Stomach (tissue), 8 donors: ENCODE measurements at regions not wholly inside any gene's neighbourhood (a gene's known extent, or its start where the extent isn't known, plus 50 kb on each side); places are given as distances from the start of the nearest gene placed in this dataset.

ENCODE experiments used
- DNase-seq, 2 donors: peaks; one replicate each; pipeline versions ENCODE4 v3.0.0 to v3.0.0-alpha.2; 2013 to 2019
- H3K27ac ChIP-seq, 5 donors: fragments of 200-600 bp in 4 of 5; sonication (generic) in 4 of 5; one replicate each; pipeline ENCODE4 v1.5.1; 2013 to 2019; ENCODE audit warnings: mild to moderate bottlenecking in 1 of 5, moderate library complexity in 1 of 5
- H3K27me3 ChIP-seq, 3 donors: fragments of 200-600 bp; sonication (generic); one replicate each; pipeline ENCODE4 v1.5.1; 2017 to 2019; ENCODE audit warnings: mixed run types in 1 of 3
- H3K36me3 ChIP-seq, 4 donors: fragments of 200-600 bp; sonication (generic); 1 replicate in 3 of 4; 2 replicates in 1 of 4; pipeline ENCODE4 v1.5.1; 2016 to 2019
- H3K4me1 ChIP-seq, 4 donors: fragments of 200-600 bp; sonication (generic); one replicate each; pipeline ENCODE4 v1.5.1; 2016 to 2019
- H3K4me3 ChIP-seq, 4 donors: fragments of 200-600 bp; sonication (generic) in 3 of 4; one replicate each; pipeline ENCODE4 v1.5.1; 2016 to 2019; ENCODE audit warnings: mild to moderate bottlenecking in 1 of 4
- H3K9me3 ChIP-seq, 4 donors: fragments of 200-600 bp; sonication (generic); one replicate each; pipeline ENCODE4 v1.5.1; 2016 to 2019
- CTCF ChIP-seq, 7 experiments: fragments of 450-650 bp in 4 of 7; fragments of 200-600 bp in 3 of 7; sonication (generic) in 3 of 7; IDR thresholded peaks; one replicate each; pipeline ENCODE4 v1.5.1; 2016 to 2019; ENCODE audit warnings: antibody characterized with exemption in 7 of 7, control low read depth in 2 of 7, mild to moderate bottlenecking in 1 of 7
- EP300 ChIP-seq: sonication (generic); formaldehyde crosslinking; IDR thresholded peaks from one replicate; pipeline ENCODE4 v1.6.1; 2017; ENCODE audit warnings: antibody characterized with exemption
- POLR2A ChIP-seq, 4 donors: fragments of 450-650 bp; IDR thresholded peaks; one replicate each; pipeline ENCODE4 v1.6.1; 2016; ENCODE audit warnings: antibody characterized with exemption in 4 of 4, control low read depth in 2 of 4, mild to moderate bottlenecking in 1 of 4, moderate library complexity in 1 of 4
- POLR2AphosphoS5 ChIP-seq, 3 donors: sonication (generic); formaldehyde crosslinking; IDR thresholded peaks; one replicate each; pipeline ENCODE4 v1.6.1; 2016; ENCODE audit warnings: antibody characterized with exemption in 3 of 3
- WGBS, 5 donors: extraction: QIAGEN DNeasy Blood & Tissue Kit in 3 of 5; methylation state at CpG; one replicate each; pipeline versions ENCODE4 v1.1.5 to v1.1.7; 2013 to 2018; 5-methylcytosine and 5-hydroxymethylcytosine counted together
- intact Hi-C: fragments of 100-400 bp; cut with DNase I; formaldehyde crosslinking; loops from one replicate; pipeline ENCODE4 v1.15.1; 2023; ENCODE audit warnings: low total_unique reads
- donor health status: healthy with polysubstance abuse.
- donor health status: Bipolar disorder and iron deficiency.
- donor health status: healthy.

GRCh38 chr18:46289463-46289862, 185.3 kb downstream of the HAUS1 start:
- Histone ChIP-seq H3K9me3 (no peaks in the 10 kb centered on the region), H3K27ac (no peak overlapping the region), H3K27me3 (no peaks in the 10 kb centered on the region), H3K36me3 (no peaks in the 10 kb centered on the region), H3K4me1 (no peaks in the 10 kb centered on the region), H3K4me3 (no peak overlapping the region)
- intact Hi-C loops: loop anchor here (10.0 kb wide), 1 partner anchor 375 kb away; no protein-coding TSS in a partner anchor
- DNase-seq: no peak
- WGBS, 5 donors: 86 to 97% (median 88%) methylated on average over 3 of the region's 3 CpGs
- TF ChIP-seq POLR2A (IDR thresholded peaks at IDR 0.05) (no peak), EP300 (no peak), CTCF (IDR thresholded peaks at IDR 0.05) (no peak), POLR2AphosphoS5 (IDR thresholded peaks at IDR 0.05) (no peak)

- Histone ChIP-seq H3K27ac (no peak overlapping the region), H3K4me3 (no peak overlapping the region), H3K27me3 (no peaks in the 10 kb centered on the region), H3K9me3 (no peaks in the 10 kb centered on the region), H3K4me1 (no peaks in the 10 kb centered on the region), H3K36me3 (no peaks in the 10 kb centered on the region)
- no peak for DNase-seq
- WGBS, 5 donors: 71 to 84% (median 84%) methylated on average over 4 of the region's 4 CpGs
- intact Hi-C loops: loop anchor here (10.0 kb wide), 1 partner anchor 375 kb away; no protein-coding TSS in a partner anchor
- TF ChIP-seq POLR2A (IDR thresholded peaks at IDR 0.05) (no peak), CTCF (IDR thresholded peaks at IDR 0.05) (no peak), EP300 (no peak), POLR2AphosphoS5 (IDR thresholded peaks at IDR 0.05) (no peak)
Measured at GRCh38 chr18:46289931-46290330, 185.7 kb downstream of the HAUS1 start.

- H3K36me3 ChIP-seq: no peaks in the 10 kb centered on the region
- H3K4me3 ChIP-seq: no peak overlapping the region
- no peak overlapping the region for H3K27ac ChIP-seq
- H3K4me1 ChIP-seq: no peaks in the 10 kb centered on the region
- TF ChIP-seq POLR2A (IDR thresholded peaks at IDR 0.05) (no peak), EP300 (no peak), CTCF (IDR thresholded peaks at IDR 0.05) (no peak), POLR2AphosphoS5 (IDR thresholded peaks at IDR 0.05) (no peak)
- 88 to 95% (median 92%) methylated on average over 9 of the region's 9 CpGs for WGBS, 5 donors
- no peaks in the 10 kb centered on the region for H3K9me3 ChIP-seq
- DNase-seq: no peak
- no peaks in the 10 kb centered on the region for H3K27me3 ChIP-seq
- intact Hi-C loops: no loop called here
Measured at GRCh38 chr18:46290440-46291020, 186.3 kb downstream of the HAUS1 start.

GRCh38 chr18:46291149-46291548, 187.0 kb downstream of the HAUS1 start:
- intact Hi-C loops: no loop called here
- Histone ChIP-seq H3K27me3 (no peaks in the 10 kb centered on the region), H3K4me3 (no peak overlapping the region), H3K9me3 (no peaks in the 10 kb centered on the region), H3K4me1 (no peaks in the 10 kb centered on the region), H3K36me3 (no peaks in the 10 kb centered on the region), H3K27ac (no peak overlapping the region)
- TF ChIP-seq POLR2AphosphoS5 (IDR thresholded peaks at IDR 0.05) (no peak), CTCF (IDR thresholded peaks at IDR 0.05) (no peak), EP300 (no peak), POLR2A (IDR thresholded peaks at IDR 0.05) (no peak)
- no peak for DNase-seq
- 78 to 95% (median 92%) methylated on average over 4 of the region's 4 CpGs for WGBS, 5 donors
